ENCODE measurements at regions not wholly inside any gene's neighbourhood (a gene's known extent, or its start where the extent isn't known, plus 50 kb on each side); places are given as distances from the start of the nearest gene placed in this dataset.

DNA sequence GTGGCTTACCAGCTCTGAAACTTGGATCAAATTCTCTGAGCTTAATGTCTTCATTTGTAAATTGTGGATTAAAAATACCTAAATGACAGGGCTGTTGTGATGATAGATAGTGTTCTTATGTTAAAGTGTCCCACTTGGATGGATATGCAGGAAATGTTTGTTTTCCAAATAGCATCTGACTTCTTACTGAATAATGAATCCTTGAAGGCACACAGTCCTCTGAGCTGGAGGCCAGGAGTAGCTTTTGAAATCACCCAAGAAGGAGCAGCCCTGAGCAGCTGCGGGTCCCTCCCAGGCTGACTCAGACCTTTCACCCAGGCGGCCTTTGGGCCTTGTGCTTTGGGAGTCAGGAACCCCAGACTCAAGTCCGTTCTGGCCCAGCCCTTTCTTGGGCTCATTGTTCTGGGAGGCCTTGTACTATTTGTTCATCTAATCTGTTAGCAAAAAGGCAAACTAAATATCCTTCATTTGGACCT, 173.0 kb upstream of the GATA6 start:
- TF ChIP-seq, protein P1, sequence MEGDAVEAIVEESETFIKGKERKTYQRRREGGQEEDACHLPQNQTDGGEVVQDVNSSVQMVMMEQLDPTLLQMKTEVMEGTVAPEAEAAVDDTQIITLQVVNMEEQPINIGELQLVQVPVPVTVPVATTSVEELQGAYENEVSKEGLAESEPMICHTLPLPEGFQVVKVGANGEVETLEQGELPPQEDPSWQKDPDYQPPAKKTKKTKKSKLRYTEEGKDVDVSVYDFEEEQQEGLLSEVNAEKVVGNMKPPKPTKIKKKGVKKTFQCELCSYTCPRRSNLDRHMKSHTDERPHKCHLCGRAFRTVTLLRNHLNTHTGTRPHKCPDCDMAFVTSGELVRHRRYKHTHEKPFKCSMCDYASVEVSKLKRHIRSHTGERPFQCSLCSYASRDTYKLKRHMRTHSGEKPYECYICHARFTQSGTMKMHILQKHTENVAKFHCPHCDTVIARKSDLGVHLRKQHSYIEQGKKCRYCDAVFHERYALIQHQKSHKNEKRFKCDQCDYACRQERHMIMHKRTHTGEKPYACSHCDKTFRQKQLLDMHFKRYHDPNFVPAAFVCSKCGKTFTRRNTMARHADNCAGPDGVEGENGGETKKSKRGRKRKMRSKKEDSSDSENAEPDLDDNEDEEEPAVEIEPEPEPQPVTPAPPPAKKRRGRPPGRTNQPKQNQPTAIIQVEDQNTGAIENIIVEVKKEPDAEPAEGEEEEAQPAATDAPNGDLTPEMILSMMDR (IDR thresholded peaks at IDR 0.05): no peak
- TF ChIP-seq SIN3A (IDR thresholded peaks at IDR 0.05; ENCODE audit: borderline replicate concordance, insufficient read depth, low read depth, low read length): no peak
- no peak for TF ChIP-seq TCF7L2 (IDR thresholded peaks at IDR 0.05; ENCODE audit: low read depth, low read length)
- no peak for TF ChIP-seq POLR2AphosphoS5 (IDR thresholded peaks at IDR 0.05; ENCODE audit: low read depth, low read length)

Data from Panc1 (cell line).